GM06990 (cell line): ENCODE measurements at regions not wholly inside any gene's neighbourhood (a gene's known extent, or its start where the extent isn't known, plus 50 kb on each side); places are given as distances from the start of the nearest gene placed in this dataset.

Source experiments
- DNase-seq: peaks from one replicate; pipeline ENCODE4 v3.0.0-alpha.2; 2011; ENCODE audit not compliant: insufficient read length; ENCODE audit errors: extremely low read depth
- H3K27me3 ChIP-seq: replicated peaks from 2 replicates; pipeline ENCODE4 v1.6.0; 2011; ENCODE audit warnings: low read length; ENCODE audit not compliant: control insufficient read depth, insufficient read depth
- H3K36me3 ChIP-seq: 2 replicates; pipeline ENCODE4 v1.5.1; 2011; ENCODE audit warnings: low read length; ENCODE audit not compliant: control insufficient read depth, insufficient read depth
- H3K4me3 ChIP-seq: replicated peaks from 2 replicates; pipeline ENCODE4 v1.5.1; 2011; ENCODE audit warnings: low read depth, mild to moderate bottlenecking, control low read depth, low read length
- TF ChIP-seq, protein P1 (sequence below): IDR thresholded peaks from 2 replicates; pipeline ENCODE4 v1.5.1; 2011; ENCODE audit warnings: low read length, control low read depth, mild to moderate bottlenecking, inconsistent platforms; ENCODE audit not compliant: insufficient read depth, poor library complexity, severe bottlenecking

DNA sequence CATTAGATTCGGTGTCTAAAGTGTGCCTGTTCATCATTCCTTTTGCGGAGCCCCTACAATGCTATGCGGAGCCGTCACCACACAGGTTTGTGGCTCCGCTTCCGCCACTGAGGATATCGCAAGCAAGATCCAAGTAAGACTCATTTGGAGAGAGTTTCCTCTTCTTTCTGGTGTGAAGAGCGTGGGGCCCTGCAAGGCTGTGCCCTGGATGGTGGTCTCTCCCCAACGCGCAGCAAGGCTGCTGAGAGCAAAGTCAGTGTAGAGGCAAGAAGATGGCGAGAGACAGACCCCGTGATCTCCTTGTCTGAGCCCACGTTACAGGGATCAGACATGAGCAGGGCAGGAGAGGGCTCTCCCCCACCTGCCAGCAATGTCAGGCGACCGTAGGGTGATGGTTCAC is 96.3 kb upstream of the AFDN start:
- TF ChIP-seq, protein P1, sequence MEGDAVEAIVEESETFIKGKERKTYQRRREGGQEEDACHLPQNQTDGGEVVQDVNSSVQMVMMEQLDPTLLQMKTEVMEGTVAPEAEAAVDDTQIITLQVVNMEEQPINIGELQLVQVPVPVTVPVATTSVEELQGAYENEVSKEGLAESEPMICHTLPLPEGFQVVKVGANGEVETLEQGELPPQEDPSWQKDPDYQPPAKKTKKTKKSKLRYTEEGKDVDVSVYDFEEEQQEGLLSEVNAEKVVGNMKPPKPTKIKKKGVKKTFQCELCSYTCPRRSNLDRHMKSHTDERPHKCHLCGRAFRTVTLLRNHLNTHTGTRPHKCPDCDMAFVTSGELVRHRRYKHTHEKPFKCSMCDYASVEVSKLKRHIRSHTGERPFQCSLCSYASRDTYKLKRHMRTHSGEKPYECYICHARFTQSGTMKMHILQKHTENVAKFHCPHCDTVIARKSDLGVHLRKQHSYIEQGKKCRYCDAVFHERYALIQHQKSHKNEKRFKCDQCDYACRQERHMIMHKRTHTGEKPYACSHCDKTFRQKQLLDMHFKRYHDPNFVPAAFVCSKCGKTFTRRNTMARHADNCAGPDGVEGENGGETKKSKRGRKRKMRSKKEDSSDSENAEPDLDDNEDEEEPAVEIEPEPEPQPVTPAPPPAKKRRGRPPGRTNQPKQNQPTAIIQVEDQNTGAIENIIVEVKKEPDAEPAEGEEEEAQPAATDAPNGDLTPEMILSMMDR, result no peak
- no peaks in the 10 kb centered on the region for H3K36me3 ChIP-seq
- H3K4me3 ChIP-seq, result no peak overlapping the region
- DNase-seq, result no peak
- no peaks in the 10 kb centered on the region for H3K27me3 ChIP-seq

DNA sequence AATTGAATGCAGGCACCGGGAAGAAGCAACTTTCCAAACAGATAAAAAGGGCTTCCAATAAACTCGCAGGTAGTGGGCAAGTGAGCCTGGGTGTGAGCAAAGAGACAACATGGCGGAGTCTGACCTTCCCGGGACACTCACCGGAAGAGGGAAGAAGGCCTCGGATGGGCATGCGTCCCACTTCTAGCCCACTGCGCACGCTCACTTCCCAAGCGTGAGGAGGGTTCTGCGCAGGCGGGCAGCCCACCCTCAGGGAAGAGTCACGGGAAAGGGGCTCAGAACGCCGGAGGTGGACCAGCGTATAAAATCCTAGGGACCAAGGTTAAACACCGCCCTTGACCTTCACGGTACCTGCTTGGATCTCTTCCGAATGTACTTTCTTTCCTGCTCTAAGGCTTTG is 95.5 kb upstream of the AFDN start:
- no peak overlapping the region for H3K4me3 ChIP-seq
- TF ChIP-seq, protein P1, result no peak
- no peak for DNase-seq
- H3K36me3 ChIP-seq, result no peaks in the 10 kb centered on the region
- no peaks in the 10 kb centered on the region for H3K27me3 ChIP-seq

DNA sequence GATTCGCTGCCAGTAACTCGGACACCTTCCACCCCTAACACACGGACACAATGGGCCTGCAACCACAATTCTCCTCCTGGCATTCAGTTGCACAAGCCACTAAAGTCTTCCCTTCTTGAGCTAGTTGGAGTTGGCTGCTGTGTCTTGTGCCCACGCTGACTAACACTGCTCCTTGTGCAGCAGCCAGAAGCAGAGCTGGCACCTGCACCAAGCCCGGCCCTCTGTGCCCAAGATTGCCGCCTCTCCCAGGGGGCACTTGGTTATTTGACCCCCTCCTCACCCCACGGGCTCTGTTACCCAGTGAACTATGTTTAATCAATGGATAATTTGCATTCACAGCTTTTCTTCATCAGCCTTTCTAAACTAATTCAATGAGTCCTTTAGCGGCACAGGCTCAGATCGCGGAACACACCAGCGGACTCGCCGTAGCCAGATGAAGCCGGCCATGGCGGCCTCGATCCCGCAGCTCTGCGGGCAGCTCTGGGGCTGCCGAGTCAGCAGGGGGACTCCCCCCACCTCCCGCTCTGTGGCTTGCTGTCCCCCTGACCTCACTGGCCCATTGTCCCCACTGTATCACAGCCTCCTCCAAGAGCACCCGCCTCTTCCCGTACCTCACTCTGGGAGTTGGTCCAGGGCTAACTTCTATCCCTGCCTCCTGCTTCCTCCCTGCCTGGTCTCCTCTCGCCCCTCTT is 94.8 kb upstream of the AFDN start:
- TF ChIP-seq, protein P1, result no peak
- no peak for DNase-seq
- no peak overlapping the region for H3K4me3 ChIP-seq
- H3K36me3 ChIP-seq, result no peaks in the 10 kb centered on the region
- no peaks in the 10 kb centered on the region for H3K27me3 ChIP-seq

DNA sequence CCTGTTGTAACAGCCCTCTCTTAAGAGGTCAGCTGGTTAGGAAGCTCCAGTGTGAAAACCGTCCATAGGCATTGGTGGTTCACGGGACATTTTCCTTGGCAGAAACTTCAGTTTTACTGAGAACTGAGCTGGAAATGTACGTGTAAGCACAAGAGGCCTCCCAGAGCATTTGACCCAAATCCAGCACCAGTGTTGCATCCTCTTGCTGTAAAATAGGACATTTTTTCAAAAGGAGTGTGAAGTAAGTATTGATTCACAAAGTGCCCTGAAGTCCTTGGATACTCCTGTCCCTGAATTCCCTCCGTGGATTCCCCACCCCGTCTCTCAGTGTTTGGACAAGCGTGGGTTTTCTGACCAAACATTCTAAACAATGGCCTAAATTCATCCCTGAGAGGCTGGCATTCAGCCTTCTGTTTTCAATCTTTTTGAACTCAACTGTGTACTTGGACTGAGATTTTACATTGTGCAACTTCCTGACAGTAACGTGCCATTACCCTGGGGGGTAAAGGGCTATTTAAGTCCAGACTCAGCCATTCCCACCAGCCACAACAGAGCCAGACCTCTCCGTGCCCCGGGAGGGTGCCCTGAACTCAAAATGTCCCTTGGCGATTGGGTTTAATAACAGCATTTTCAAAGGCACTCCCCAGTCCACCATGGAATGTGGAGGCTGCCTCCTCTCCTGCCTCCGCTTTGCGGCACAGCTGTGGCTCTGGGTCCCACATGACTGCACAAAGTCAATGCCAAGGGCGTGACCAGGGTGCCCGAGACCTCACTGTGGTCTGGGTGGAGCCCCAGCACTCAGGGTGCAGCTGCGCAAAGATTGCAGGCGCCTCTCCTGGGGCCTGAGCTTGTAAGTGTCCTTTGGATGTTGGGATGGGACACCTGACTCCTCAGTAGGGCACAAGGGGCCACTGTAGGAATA is 92.7 kb upstream of the AFDN start:
- TF ChIP-seq, protein P1, result no peak
- DNase-seq, result no peak
- H3K36me3 ChIP-seq, result no peaks in the 10 kb centered on the region
- no peaks in the 10 kb centered on the region for H3K27me3 ChIP-seq
- H3K4me3 ChIP-seq, result no peak overlapping the region

DNA sequence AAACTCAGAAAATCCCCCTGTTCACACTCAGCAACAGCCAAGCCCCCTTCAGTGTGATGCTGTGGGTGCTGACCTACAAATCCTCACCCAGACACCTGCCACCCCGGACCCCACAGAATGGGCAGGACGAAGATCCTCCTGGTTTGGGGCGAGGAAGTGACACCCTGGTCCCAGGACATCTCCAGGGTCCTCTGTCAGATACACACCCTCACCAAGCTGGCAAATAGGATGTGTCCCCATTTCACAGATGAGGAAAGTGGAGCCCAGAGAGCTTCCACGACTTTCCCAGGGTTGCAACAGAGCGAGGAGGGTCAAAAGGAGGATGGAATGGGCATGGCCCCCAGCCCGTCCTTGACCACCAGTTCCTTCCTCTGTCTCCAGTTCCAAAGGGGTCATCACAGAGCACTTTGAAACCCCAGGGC is 92.0 kb upstream of the AFDN start:
- Histone ChIP-seq H3K27me3 (no peaks in the 10 kb centered on the region), H3K4me3 (no peak overlapping the region), H3K36me3 (no peaks in the 10 kb centered on the region)
- TF ChIP-seq, protein P1, result no peak
- no peak for DNase-seq
